Calu3 (cell line): ENCODE measurements at regions not wholly inside any gene's neighbourhood (a gene's known extent, or its start where the extent isn't known, plus 50 kb on each side); places are given as distances from the start of the nearest gene placed in this dataset.

Experiments used
- BruUV-seq: library from RNA; stranded (reverse); fragments of 400-500 nt; replicated peaks from 2 replicates; lab custom pipeline; 2021; lab: Mats Ljungman, UMichigan
- CTCF ChIA-PET: fragments of 300-600 bp; sonication (Branson Sonifier 250); formaldehyde crosslinking; loops from one replicate; lab custom pipeline; 2022; ENCODE audit warnings: antibody characterized with exemption; lab: Charles Lee
- DNase-seq: peaks from one replicate; pipeline ENCODE4 v3.0.0; 2022
- H3K27ac Mint-ChIP-seq: one replicate; pipeline ENCODE4 v1.8.0; 2022; ENCODE audit warnings: mixed read lengths; ENCODE audit not compliant: unreplicated experiment
- H3K27me3 Mint-ChIP-seq: one replicate; pipeline ENCODE4 v1.8.0; 2022; ENCODE audit warnings: mixed read lengths; ENCODE audit not compliant: unreplicated experiment
- H3K36me3 Mint-ChIP-seq: one replicate; pipeline ENCODE4 v1.8.0; 2022; ENCODE audit warnings: mild to moderate bottlenecking, moderate library complexity, mixed read lengths; ENCODE audit not compliant: insufficient read depth, unreplicated experiment
- H3K4me1 Mint-ChIP-seq: one replicate; pipeline ENCODE4 v1.8.0; 2022; ENCODE audit warnings: mild to moderate bottlenecking, low read depth, mixed read lengths; ENCODE audit not compliant: unreplicated experiment
- H3K4me3 Mint-ChIP-seq: one replicate; pipeline ENCODE4 v1.8.0; 2022; ENCODE audit warnings: mild to moderate bottlenecking, low read depth, moderate library complexity, mixed read lengths; ENCODE audit not compliant: unreplicated experiment
- H3K9me3 Mint-ChIP-seq: one replicate; pipeline ENCODE4 v1.8.0; 2022; ENCODE audit warnings: low read depth, mixed read lengths; ENCODE audit not compliant: unreplicated experiment
- intact Hi-C: fragments of 100-400 bp; cut with micrococcal nuclease; formaldehyde crosslinking; loops from one replicate; pipeline ENCODE4 v1.10.0; 2022; ENCODE audit not compliant: unreplicated experiment
- TF ChIP-seq, protein P1 (sequence below): fragments of 200-600 bp; IDR thresholded peaks from one replicate; pipeline ENCODE4 v1.8.0; 2022; ENCODE audit warnings: antibody characterized with exemption; ENCODE audit not compliant: unreplicated experiment

GRCh38 chr13:80551650-80552497, 210.9 kb upstream of the SPRY2 start:
- intact Hi-C loops, result no loop called here

GRCh38 chr13:80550971-80551441, 210.1 kb upstream of the SPRY2 start:
- no peak for DNase-seq
- no peak overlapping the region for H3K27ac Mint-ChIP-seq
- H3K4me1 Mint-ChIP-seq, result peaks cover 7% of the 10 kb centered on the region
- no TSS peak for BruUV-seq
- no peaks in the 10 kb centered on the region for H3K36me3 Mint-ChIP-seq
- H3K27me3 Mint-ChIP-seq, result no peaks in the 10 kb centered on the region
- TF ChIP-seq, protein P1, sequence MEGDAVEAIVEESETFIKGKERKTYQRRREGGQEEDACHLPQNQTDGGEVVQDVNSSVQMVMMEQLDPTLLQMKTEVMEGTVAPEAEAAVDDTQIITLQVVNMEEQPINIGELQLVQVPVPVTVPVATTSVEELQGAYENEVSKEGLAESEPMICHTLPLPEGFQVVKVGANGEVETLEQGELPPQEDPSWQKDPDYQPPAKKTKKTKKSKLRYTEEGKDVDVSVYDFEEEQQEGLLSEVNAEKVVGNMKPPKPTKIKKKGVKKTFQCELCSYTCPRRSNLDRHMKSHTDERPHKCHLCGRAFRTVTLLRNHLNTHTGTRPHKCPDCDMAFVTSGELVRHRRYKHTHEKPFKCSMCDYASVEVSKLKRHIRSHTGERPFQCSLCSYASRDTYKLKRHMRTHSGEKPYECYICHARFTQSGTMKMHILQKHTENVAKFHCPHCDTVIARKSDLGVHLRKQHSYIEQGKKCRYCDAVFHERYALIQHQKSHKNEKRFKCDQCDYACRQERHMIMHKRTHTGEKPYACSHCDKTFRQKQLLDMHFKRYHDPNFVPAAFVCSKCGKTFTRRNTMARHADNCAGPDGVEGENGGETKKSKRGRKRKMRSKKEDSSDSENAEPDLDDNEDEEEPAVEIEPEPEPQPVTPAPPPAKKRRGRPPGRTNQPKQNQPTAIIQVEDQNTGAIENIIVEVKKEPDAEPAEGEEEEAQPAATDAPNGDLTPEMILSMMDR, result no peak
- intact Hi-C loops, result no loop called here
- CTCF ChIA-PET, result no interaction called here
- no peak overlapping the region for H3K4me3 Mint-ChIP-seq
- H3K9me3 Mint-ChIP-seq, result no peaks in the 10 kb centered on the region

More at GRCh38 chr13:80551650-80552497, 210.9 kb upstream of the SPRY2 start:
- H3K27ac Mint-ChIP-seq, result no peak overlapping the region
- DNase-seq, result no peak
- TF ChIP-seq, protein P1, result no peak
- H3K9me3 Mint-ChIP-seq, result no peaks in the 10 kb centered on the region
- CTCF ChIA-PET, result no interaction called here
- BruUV-seq, result no TSS peak
- H3K4me1 Mint-ChIP-seq, result peaks cover 7% of the 10 kb centered on the region
- no peaks in the 10 kb centered on the region for H3K27me3 Mint-ChIP-seq
- H3K36me3 Mint-ChIP-seq, result no peaks in the 10 kb centered on the region
- H3K4me3 Mint-ChIP-seq, result no peak overlapping the region

GRCh38 chr13:80548915-80549314, 208.0 kb upstream of the SPRY2 start:
- Mint-ChIP-seq H3K4me3 (no peak overlapping the region), H3K4me1 (peaks cover 7% of the 10 kb centered on the region), H3K9me3 (no peaks in the 10 kb centered on the region), H3K36me3 (no peaks in the 10 kb centered on the region), H3K27ac (no peak overlapping the region), H3K27me3 (no peaks in the 10 kb centered on the region)
- no peak for DNase-seq
- BruUV-seq, result no TSS peak
- intact Hi-C loops, result no loop called here
- TF ChIP-seq, protein P1, result no peak
- CTCF ChIA-PET, result no interaction called here

DNA sequence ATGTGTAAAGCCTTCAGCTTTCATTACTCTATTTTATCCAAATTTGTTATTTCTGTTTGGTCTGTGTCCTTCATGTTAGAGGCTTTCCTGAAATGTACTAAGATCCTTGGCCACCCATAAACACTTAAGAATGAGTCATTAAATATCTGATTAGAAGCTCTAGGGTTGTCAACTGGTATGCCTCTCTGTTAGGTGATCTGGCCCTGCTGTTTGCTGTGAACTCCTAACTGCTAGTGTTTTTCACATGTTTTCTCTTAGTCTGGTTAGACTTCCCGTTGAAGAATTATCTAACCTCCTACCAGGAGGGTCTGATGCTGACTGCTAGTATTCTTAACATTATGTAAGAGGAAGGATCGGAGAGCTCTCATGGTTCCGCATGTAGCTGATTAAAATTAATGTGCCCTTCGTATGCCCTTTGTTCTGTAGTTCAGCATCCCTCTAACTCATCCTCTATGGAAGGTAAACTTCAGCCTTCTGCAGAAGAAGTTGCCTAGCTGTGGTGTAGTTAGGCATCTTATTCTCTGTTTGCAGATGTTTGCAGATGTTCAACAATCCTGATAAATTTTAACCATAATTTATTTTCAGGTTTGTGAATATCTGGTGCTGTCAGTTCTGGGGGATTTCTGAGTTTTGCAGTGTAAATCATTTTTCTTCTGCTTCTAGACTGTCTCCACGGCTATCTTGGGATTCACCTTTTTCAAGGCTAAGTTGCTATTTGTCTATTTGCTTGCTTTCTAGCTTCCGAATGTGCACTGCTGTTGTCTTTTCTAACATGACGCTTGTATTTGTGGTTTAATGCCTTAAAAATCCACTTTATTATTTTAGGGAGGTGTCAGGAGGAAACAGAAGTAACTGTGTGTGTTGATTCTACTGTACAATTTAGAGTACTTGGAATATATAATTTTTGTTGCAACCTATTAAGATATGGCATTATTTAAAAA, 207.2 kb upstream of the SPRY2 start:
- CTCF ChIA-PET, result no interaction called here
- peaks cover 7% of the 10 kb centered on the region for H3K4me1 Mint-ChIP-seq
- intact Hi-C loops, result no loop called here
- H3K36me3 Mint-ChIP-seq, result no peaks in the 10 kb centered on the region
- BruUV-seq, result no TSS peak
- no peak overlapping the region for H3K4me3 Mint-ChIP-seq
- no peak overlapping the region for H3K27ac Mint-ChIP-seq
- DNase-seq, result no peak
- H3K9me3 Mint-ChIP-seq, result no peaks in the 10 kb centered on the region
- H3K27me3 Mint-ChIP-seq, result no peaks in the 10 kb centered on the region
- TF ChIP-seq, protein P1, result no peak
